Endothelial cell of umbilical vein (primary cell): ENCODE measurements at regions not wholly inside any gene's neighbourhood (a gene's known extent, or its start where the extent isn't known, plus 50 kb on each side); places are given as distances from the start of the nearest gene placed in this dataset.

Source experiments
- BruUV-seq: library from RNA; stranded (reverse); fragments of 400-500 nt; replicated peaks from 2 replicates; lab custom pipeline; 2021; lab: Mats Ljungman, UMichigan
- CTCF ChIA-PET: fragments of 300-600, 350-600 bp; sonication (Branson Sonifier 250); formaldehyde crosslinking; loops from one replicate; lab custom pipeline; 2021; ENCODE audit warnings: antibody characterized with exemption, inconsistent platforms; lab: Charles Lee
- POLR2A ChIA-PET: fragments of 300-600, 350-600 bp; sonication (Branson Sonifier 250); formaldehyde crosslinking; loops from one replicate; lab custom pipeline; 2021; ENCODE audit warnings: antibody characterized with exemption, inconsistent platforms; lab: Charles Lee
- DNase-seq: peaks from one replicate; pipeline ENCODE4 v3.0.0-alpha.2; 2011; ENCODE audit warnings: low read depth, low spot score
- FAIRE-seq: peaks from 2 replicates; lab custom pipeline; 2011; peaks lifted over from hg19 to GRCh38; lab: Jason Lieb, UNC
- H2AFZ ChIP-seq: 2 replicates; pipeline ENCODE4 v1.6.0; 2012; ENCODE audit warnings: low read depth, low read length, control low read depth, inconsistent platforms
- H3K27ac ChIP-seq: 2 replicates; pipeline ENCODE4 v1.5.1; 2011; ENCODE audit warnings: low read depth, mild to moderate bottlenecking, control low read depth, low read length, moderate library complexity; ENCODE audit not compliant: insufficient read depth
- H3K27me3 ChIP-seq, 2 experiments: 2 replicates each; pipeline versions ENCODE4 v1.6.0 to v1.6.1; 2011; ENCODE audit warnings: low read length in 2 of 2, mixed read lengths in 1 of 2; ENCODE audit not compliant: control insufficient read depth in 2 of 2, insufficient read depth in 2 of 2
- H3K36me3 ChIP-seq, 2 experiments: 2 replicates in 1 of 2; 3 replicates in 1 of 2; pipeline ENCODE4 v1.5.1; 2011; ENCODE audit warnings: low read length in 2 of 2, mild to moderate bottlenecking in 1 of 2, moderate library complexity in 1 of 2; ENCODE audit not compliant: control insufficient read depth in 2 of 2, insufficient read depth in 2 of 2; ENCODE audit errors: extremely low read depth in 1 of 2
- H3K4me1 ChIP-seq: 3 replicates; pipeline ENCODE4 v1.5.1; 2011; ENCODE audit warnings: mild to moderate bottlenecking, low read length; ENCODE audit not compliant: control insufficient read depth, insufficient read depth; ENCODE audit errors: extremely low read depth
- H3K4me2 ChIP-seq: 2 replicates; pipeline ENCODE4 v1.6.1; 2011; ENCODE audit warnings: low read length, control low read depth, mixed read lengths; ENCODE audit not compliant: insufficient read depth
- H3K4me3 ChIP-seq, 3 experiments: fragments of 200-600 bp in 1 of 3; sonication (generic), shearing (Covaris generic) in 1 of 3; replicated peaks in 1 of 3; 2 replicates each; pipeline ENCODE4 v1.5.1; 2011 to 2016; ENCODE audit warnings: control low read depth in 3 of 3, low read length in 3 of 3, mild to moderate bottlenecking in 2 of 3, inconsistent platforms in 1 of 3, low read depth in 1 of 3, moderate library complexity in 1 of 3; ENCODE audit not compliant: insufficient read depth in 1 of 3
- H3K79me2 ChIP-seq: 2 replicates; pipeline ENCODE4 v1.6.0; 2012; ENCODE audit warnings: low read length, inconsistent platforms; ENCODE audit not compliant: control insufficient read depth, insufficient read depth
- H3K9ac ChIP-seq: replicated peaks from 2 replicates; pipeline ENCODE3; 2011; ENCODE audit warnings: low read length, control low read depth; ENCODE audit not compliant: insufficient read depth; ENCODE audit errors: extremely low read depth
- H3K9me1 ChIP-seq: replicated peaks from 3 replicates; pipeline ENCODE4 v1.6.0; 2011; ENCODE audit warnings: mild to moderate bottlenecking, low read length; ENCODE audit not compliant: control insufficient read depth, insufficient read depth; ENCODE audit errors: extremely low read depth
- H3K9me3 ChIP-seq: replicated peaks from 2 replicates; pipeline ENCODE4 v1.5.1; 2012; ENCODE audit warnings: low read length, inconsistent platforms; ENCODE audit not compliant: control insufficient read depth, insufficient read depth
- H4K20me1 ChIP-seq: replicated peaks from 2 replicates; pipeline ENCODE3; 2011; ENCODE audit warnings: mild to moderate bottlenecking, low read length; ENCODE audit not compliant: control insufficient read depth, insufficient read depth; ENCODE audit errors: extremely low read depth
- CTCF ChIP-seq, 2 donors: IDR thresholded peaks; 1 replicate in 1 of 2; 2 replicates in 1 of 2; pipeline ENCODE4 v1.5.1; 2011; ENCODE audit warnings: low read length in 2 of 2, mild to moderate bottlenecking in 2 of 2, moderate library complexity in 2 of 2, control low read depth in 1 of 2, inconsistent platforms in 1 of 2, low read depth in 1 of 2; ENCODE audit not compliant: insufficient read depth in 1 of 2; ENCODE audit errors: extremely low read depth in 1 of 2
- EZH2 ChIP-seq: IDR thresholded peaks from 2 replicates; pipeline ENCODE4 v1.6.1; 2012; ENCODE audit warnings: borderline replicate concordance, low read depth, mild to moderate bottlenecking, moderate library complexity, low read length, inconsistent platforms; ENCODE audit not compliant: severe bottlenecking
- FOS ChIP-seq: IDR thresholded peaks from 2 replicates; pipeline ENCODE4 v1.6.1; 2011; ENCODE audit warnings: mild to moderate bottlenecking, low read length, moderate library complexity, borderline replicate concordance; ENCODE audit not compliant: insufficient read depth
- GATA2 ChIP-seq: IDR thresholded peaks from 2 replicates; pipeline ENCODE4 v1.7.0; 2011; ENCODE audit warnings: low read depth, mild to moderate bottlenecking, moderate library complexity, mixed read lengths, low read length; ENCODE audit not compliant: insufficient read length, insufficient read depth
- JUN ChIP-seq: IDR thresholded peaks from 2 replicates; pipeline ENCODE4 v1.6.1; 2011; ENCODE audit warnings: borderline replicate concordance, low read depth; ENCODE audit not compliant: insufficient read length, insufficient read depth
- MAX ChIP-seq: IDR thresholded peaks from 2 replicates; pipeline ENCODE4 v1.6.1; 2011; ENCODE audit not compliant: insufficient read depth, insufficient read length
- MYC ChIP-seq: IDR thresholded peaks from one replicate; pipeline ENCODE4 v1.6.1; 2011; ENCODE audit warnings: mild to moderate bottlenecking, low read depth, low read length
- POLR2A ChIP-seq: IDR thresholded peaks from 2 replicates; pipeline ENCODE4 v1.6.1; 2012; ENCODE audit warnings: low read depth, mild to moderate bottlenecking, control low read depth, low read length
- POLR2AphosphoS5 ChIP-seq: IDR thresholded peaks from 2 replicates; pipeline ENCODE4 v1.6.1; 2012; ENCODE audit warnings: low read depth, mild to moderate bottlenecking, control low read depth, low read length, moderate library complexity; ENCODE audit not compliant: insufficient read depth
- dilution Hi-C: fragments of 300-500 bp; cut with MboI; formaldehyde crosslinking; loops from one replicate; pipeline ENCODE4 v1.15.0; 2019; ENCODE audit warnings: low sequenced_read_pairs; ENCODE audit not compliant: extremely low pct_ligation_motif_present
- intact Hi-C: fragments of 100-400 bp; cut with micrococcal nuclease; formaldehyde crosslinking; loops from one replicate; pipeline ENCODE4 v1.10.0; 2022

- Histone ChIP-seq H3K9me1 (no peaks in the 10 kb centered on the region), H3K9ac (no peak overlapping the region), H2AFZ (no peak overlapping the region), H3K9me3 (no peaks in the 10 kb centered on the region), H3K36me3 (no peaks in the 10 kb centered on the region), H3K4me2 (no peak overlapping the region), H3K4me3 (no peak overlapping the region), H4K20me1 (no peaks in the 10 kb centered on the region), H3K27me3 (no peaks in the 10 kb centered on the region), H3K27ac (no peak overlapping the region), H3K79me2 (no peaks in the 10 kb centered on the region), H3K4me1 (no peaks in the 10 kb centered on the region)
- FAIRE-seq (no peak), DNase-seq (no peak)
- dilution Hi-C loops (no loop called here), intact Hi-C loops (no loop called here)
- TF ChIP-seq POLR2A (no peak), FOS (no peak), MAX (no peak), POLR2AphosphoS5 (no peak), JUN (no peak), CTCF (IDR thresholded peaks at IDR 0.05; ENCODE audit: extremely low read depth in 1 of 2, insufficient read depth in 1 of 2, low read depth in 1 of 2, low read length in 2 of 2) (no peak), GATA2 (no peak), EZH2 (no peak), MYC (no peak)
- CTCF ChIA-PET: no interaction called here
- POLR2A ChIA-PET: no interaction called here
- no TSS peak for BruUV-seq
Observed at GRCh38 chr13:73242515-73243015, 183.8 kb downstream of the KLF5 start.
